NT2/D1 (cell line): ENCODE measurements at regions not wholly inside any gene's neighbourhood (a gene's known extent, or its start where the extent isn't known, plus 50 kb on each side); places are given as distances from the start of the nearest gene placed in this dataset.

Experiments
- SUZ12 ChIP-seq: IDR thresholded peaks from 2 replicates; pipeline ENCODE4 v1.6.1; 2011; ENCODE audit not compliant: insufficient read length, insufficient read depth; ENCODE audit errors: extremely low read depth
- YY1 ChIP-seq: IDR thresholded peaks from 2 replicates; pipeline ENCODE4 v1.6.1; 2011; ENCODE audit not compliant: insufficient read length, insufficient read depth
- ZNF274 ChIP-seq: IDR thresholded peaks from 2 replicates; pipeline ENCODE4 v1.6.1; 2011; ENCODE audit warnings: mild to moderate bottlenecking, low read depth, low read length

DNA sequence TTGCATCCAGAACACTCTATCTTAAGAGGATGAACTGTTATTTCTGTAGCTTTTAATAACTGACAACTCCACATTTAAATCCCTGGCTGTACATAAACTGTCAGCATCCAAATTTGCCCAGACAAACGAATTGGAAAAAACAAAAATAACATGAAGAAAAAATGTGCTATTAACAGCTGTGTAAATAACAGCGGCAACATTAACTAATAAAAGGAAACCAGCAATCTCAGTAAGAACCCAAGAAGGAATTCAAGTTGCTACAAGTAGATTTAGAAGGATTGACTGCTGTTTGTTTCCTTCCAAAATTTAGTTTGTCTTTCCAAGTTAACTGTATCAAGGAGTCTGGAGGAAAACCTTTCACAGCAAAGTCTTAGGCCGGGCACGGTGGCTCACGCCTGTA lies 550.6 kb upstream of the MDFIC2 start:
- no peak for TF ChIP-seq ZNF274
- no peak for TF ChIP-seq YY1
- no peak for TF ChIP-seq SUZ12
